NCI-H2107 treated with DMSO at 0.1 percent for 48 hours (cell line): ENCODE measurements at regions not wholly inside any gene's neighbourhood (a gene's known extent, or its start where the extent isn't known, plus 50 kb on each side); places are given as distances from the start of the nearest gene placed in this dataset.

Source experiments
- DNase-seq: peaks from one replicate; lab custom pipeline; 2025; ENCODE audit not compliant: unreplicated experiment; lab: John Stamatoyannopoulos, UW

- no peak for DNase-seq
Observed at GRCh38 chr21:26743524-26743923, 101.7 kb downstream of the ADAMTS1 start.

DNA sequence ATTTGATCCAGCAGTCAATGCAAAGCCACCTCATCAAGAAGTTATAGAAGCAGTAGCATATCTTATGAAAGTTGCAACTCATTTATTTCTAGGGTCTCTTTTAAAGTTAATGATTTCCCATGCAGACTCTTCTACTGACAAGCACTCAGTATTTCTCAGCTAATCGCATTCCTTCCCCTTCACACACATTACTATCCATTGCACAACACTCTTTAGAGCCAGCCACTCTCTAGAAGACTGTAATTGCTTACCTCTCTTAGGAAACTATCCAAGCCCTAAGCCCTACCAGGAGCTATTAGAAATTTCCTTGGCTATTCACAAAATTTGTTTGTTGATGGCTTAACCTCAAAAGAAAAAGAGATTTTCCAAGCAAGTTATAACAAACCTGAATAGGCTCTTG lies 106.0 kb downstream of the ADAMTS1 start:
- no peak for DNase-seq

GRCh38 chr21:26736449-26736848 lies 108.8 kb downstream of the ADAMTS1 start:
- DNase-seq: no peak

DNA sequence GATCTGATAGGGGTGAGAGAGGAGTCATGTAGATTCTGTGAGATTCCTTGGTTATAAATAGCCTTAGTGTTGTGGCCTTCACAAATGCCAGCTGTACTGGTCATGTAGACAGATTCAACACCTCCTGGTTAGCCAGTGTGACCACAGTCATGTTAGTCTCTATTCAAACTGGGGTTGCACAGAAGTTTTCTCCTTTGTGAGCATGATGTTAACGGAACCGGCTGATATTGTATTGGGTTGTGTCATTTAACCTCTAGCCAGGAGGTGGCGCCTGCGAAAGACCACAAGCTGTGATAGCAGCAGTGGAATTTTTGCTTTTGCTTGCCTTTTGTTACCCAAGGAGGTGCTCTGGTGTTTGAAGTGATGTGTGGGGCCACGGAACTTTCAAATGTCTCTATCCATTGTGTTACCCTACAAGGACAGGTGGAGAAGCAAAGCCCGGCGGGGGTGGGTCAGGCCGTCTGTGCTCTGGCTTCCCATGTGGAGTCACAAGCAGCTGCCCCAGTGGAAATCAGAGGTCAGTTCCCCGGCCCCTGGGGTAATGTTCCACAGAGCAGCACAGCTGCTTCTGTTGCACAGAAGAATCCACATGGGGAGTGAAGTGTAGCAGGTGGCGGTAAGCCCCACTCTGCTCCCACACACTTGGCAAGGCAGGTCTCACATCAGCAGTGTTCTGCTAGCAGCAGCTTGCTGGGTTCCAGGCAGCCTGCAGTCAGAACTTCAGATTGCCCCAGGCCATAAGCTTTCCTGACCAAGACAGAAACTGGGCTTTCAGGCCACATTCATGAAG lies 112.6 kb downstream of the ADAMTS1 start:
- no peak for DNase-seq

DNA sequence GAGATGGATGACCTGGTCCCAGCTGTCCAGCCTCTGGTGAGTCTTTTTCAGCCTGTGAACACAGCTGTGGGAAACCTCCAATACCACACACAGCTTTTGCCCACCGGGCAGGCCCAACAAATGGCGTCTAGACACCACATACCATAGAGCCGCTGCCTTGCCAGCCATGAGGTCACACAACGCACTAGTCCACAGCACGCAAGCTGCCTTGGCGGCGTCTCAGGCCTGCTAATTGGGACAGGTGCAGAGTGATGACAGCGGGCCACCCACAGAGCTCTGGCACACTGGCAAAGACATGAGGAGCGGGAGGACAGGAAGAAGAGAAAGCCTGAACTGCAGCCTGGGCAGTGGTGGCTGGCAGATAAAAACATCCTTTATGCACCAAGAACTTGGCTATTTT lies 125.5 kb downstream of the ADAMTS1 start:
- no peak for DNase-seq

- DNase-seq: peak; percentile 15
Observed at GRCh38 chr21:26717146-26717739, 128.0 kb downstream of the ADAMTS1 start.

GRCh38 chr21:26715878-26716506 lies 129.2 kb downstream of the ADAMTS1 start:
- DNase-seq: peak; percentile 25

- DNase-seq: no peak
Observed at GRCh38 chr21:26715116-26715515, 130.1 kb downstream of the ADAMTS1 start.

DNA sequence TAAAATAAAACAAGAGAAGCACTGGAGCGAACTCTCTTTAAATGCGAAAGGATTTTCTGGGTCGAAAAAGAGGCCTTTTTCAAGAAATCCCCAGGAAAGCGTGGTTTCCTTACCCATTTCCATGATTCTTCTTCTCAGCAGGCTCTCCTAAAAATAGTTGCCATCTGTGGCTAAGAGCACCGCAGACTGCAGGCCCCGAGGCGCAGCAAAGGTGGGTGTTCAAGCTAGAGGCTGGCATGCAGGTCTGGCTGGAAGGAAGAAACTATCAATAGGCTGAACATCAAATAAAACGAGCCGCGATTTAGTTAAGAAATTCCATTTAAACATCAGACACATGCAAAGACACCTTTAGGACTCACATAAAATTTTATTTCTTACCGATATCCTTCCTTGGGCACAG lies 135.1 kb downstream of the ADAMTS1 start:
- DNase-seq: no peak

DNA sequence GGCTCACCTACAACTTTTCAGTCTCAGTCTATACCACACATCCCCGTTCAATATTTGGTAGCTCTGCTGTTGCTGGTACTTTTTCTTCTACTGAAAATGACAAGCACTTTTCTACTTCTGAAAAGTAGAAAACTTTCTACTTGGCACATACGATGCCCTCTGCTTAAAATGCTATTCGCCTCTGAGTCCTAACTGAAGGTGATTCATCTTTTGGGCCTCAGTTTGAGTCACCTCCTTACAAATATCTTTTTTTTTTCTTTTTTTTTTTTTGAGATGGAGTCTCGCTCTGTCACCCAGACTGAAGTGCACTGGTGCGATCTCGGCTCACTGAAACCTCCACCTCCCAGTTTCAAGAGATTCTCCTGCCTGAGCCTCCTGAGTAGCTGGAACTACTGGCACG lies 136.0 kb upstream of the CYYR1 start:
- DNase-seq: no peak

GRCh38 chr21:26708223-26708800 lies 135.2 kb upstream of the CYYR1 start:
- DNase-seq: no peak

DNA sequence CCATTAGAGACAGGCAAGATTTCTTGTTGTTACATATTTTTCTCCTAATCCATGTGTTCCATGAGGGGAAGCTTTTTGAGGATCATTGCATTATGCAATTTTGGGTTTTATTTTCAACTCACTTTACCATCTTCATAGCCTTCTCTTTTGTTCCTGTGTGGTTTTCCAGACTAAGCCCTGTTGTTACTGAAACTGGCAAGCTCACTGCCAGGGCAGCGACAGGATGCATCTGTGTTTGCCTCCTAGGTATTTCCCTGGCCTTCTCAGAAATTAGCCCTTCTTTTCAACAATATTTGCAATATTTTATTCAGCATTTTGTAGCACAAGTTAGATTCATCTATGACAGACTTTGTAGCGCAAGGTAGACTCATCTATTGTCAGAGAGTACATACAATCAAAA lies 134.2 kb upstream of the CYYR1 start:
- no peak for DNase-seq

DNA sequence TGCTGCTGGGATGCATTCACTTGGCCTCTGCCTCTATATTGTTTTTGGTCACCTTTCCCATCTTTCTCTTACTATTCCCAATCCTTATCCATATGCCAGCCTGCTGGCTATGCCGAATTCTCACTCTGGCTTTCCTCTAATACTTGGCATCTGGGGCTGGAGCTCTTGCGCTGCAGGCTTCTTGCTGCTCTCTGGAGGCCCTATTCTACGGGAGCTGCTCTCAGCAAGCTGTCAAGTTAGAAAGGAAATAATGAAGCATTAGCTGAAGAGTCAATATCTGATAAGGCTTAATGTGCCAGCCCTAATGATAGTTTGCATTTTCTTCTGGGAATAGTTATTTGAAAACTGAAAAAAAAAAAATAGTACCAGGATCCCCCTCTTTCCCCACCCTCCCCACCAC lies 125.3 kb upstream of the CYYR1 start:
- no peak for DNase-seq

DNA sequence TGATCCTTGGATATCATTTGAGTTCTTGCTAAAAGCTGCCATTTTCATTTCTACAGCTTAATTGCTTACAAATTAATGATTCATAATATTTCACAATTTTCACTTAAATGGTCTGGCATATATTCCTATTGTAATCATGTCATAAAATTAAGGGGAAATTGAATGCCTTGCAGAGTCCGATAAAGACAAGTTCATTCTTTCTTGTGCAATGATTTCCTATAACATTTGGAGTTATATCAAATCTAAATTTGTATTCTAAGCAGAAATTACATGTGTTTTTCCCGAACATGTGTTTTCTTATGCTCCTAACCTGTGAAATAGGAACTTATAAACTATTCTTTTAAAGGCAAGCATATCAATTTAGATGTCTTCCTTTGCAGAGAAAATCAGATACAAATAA lies 118.3 kb upstream of the CYYR1 start:
- no peak for DNase-seq

DNA sequence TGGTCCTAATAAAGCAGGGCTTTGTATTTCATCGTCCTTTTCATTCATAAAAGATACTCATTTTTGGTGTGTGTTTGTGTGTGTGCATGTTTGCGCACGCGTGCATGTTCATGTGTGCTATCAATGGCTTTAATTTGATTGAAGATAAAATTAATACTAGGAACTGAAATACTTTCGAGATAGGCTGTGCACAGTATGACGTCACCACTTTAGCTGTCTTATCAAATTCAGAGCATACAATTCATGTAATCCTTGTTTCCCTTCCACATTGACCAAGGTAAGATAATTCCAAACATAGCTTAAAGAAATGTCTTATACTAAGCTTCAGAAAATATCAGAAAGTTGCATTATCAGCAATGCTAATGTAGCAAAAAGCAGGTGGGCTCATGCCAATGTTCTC lies 113.6 kb upstream of the CYYR1 start:
- DNase-seq: no peak

- DNase-seq: no peak
Observed at GRCh38 chr21:26686278-26686677, 113.2 kb upstream of the CYYR1 start.

DNA sequence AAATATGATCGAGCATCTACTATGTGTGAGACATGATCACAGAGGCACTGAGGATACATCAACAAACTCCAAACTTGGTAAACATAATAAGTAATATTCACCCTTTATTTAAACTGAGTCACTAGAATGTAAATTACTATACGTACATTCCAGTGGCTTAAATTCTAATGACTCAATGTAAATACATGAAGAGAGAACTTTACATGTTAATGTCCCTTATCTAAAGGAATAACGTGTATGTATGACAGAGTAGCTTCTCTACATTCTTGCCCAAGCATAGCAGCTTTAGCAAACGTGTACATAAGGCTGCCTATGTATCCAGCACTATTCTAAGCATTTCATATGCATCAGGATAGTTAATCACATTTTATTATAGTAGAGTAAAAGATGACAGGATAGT lies 111.8 kb upstream of the CYYR1 start:
- DNase-seq: no peak

GRCh38 chr21:26683996-26684395 lies 110.9 kb upstream of the CYYR1 start:
- DNase-seq: no peak

- DNase-seq: no peak
Observed at GRCh38 chr21:26679284-26679683, 106.2 kb upstream of the CYYR1 start.

DNA sequence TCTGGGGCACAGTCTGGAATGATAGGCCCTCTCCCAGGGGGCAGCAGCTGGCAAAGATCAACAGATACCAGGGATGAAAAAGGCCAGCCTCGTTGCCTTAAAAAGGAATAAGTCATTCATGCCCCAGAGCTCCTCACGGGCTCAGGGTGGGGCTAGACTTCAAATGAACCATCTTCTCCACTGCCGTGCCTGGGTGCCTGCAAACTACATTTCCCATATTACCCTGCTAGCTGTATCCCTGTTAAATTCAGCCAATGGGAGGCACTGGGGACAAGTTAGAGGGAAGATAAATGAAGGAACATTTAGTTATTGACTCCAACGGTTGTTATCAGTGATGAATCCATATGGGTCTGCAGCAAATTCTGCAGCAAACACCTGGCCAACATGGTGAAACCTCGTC lies 101.2 kb upstream of the CYYR1 start:
- DNase-seq: no peak

- DNase-seq: no peak
Observed at GRCh38 chr21:26669215-26669764, 96.2 kb upstream of the CYYR1 start.

DNA sequence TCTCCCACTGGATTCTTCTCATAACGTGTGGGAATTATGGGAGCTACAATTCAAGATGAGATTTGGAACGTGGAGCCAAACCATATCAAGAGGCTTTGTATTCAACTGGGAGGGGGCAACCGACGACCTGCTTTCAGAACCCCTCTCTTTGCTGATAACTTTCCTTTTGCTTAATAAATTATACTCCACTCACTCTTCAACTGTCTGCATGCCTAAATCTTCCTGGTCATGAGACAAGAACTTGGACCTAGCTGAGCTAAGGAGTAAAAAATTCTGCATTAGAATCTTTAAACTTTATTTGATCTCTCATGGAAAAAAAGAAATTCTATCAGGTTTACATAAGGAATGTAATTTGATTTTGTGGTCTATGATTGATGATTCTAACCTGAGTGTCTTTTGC lies 86.7 kb upstream of the CYYR1 start:
- DNase-seq: no peak
